SK-N-SH (cell line): ENCODE measurements at regions not wholly inside any gene's neighbourhood (a gene's known extent, or its start where the extent isn't known, plus 50 kb on each side); places are given as distances from the start of the nearest gene placed in this dataset.

Experiments
- CTCF ChIA-PET: fragments of 300-600, 350-600 bp; formaldehyde crosslinking; extraction: SDS; loops from one replicate; lab custom pipeline; 2021; lab: Yijun Ruan, JAX
- POLR2A ChIA-PET: fragments of 350-600 bp; sonication (Branson Sonifier 250); formaldehyde crosslinking; extraction: SDS; loops from one replicate; lab custom pipeline; 2020; ENCODE audit warnings: antibody characterized with exemption, inconsistent platforms; lab: Yijun Ruan, JAX
- DNase-seq: peaks from one replicate; pipeline ENCODE4 v3.0.0; 2012
- H2AFZ ChIP-seq: fragments of 200-600 bp; sonication (generic); 2 replicates; pipeline ENCODE4 v1.8.1; 2016; ENCODE audit warnings: antibody characterized with exemption, mild to moderate bottlenecking, low read depth
- H3F3A ChIP-seq: fragments of 200-600 bp; sonication (generic); replicated peaks from 2 replicates; pipeline ENCODE3; 2016; ENCODE audit warnings: antibody characterized with exemption, mild to moderate bottlenecking; ENCODE audit not compliant: insufficient read depth
- H3K27ac ChIP-seq, 2 experiments: fragments of 200-500 bp in 1 of 2; fragments of 200-600 bp in 1 of 2; sonication (Bioruptor generic) in 1 of 2; sonication (generic), shearing (Covaris generic) in 1 of 2; 2 replicates each; pipeline versions ENCODE4 v1.5.1 to v1.6.1; 2014 to 2016; ENCODE audit warnings: low read depth in 2 of 2, inconsistent platforms in 1 of 2, low read length in 1 of 2, mild to moderate bottlenecking in 1 of 2, mixed read lengths in 1 of 2
- H3K27me3 ChIP-seq: fragments of 200-600 bp; sonication (generic), shearing (Covaris generic); 2 replicates; pipeline ENCODE4 v1.6.1; 2016; ENCODE audit warnings: mixed run types; ENCODE audit not compliant: insufficient read depth
- H3K36me3 ChIP-seq, 2 experiments: fragments of 200-500 bp in 1 of 2; fragments of 200-600 bp in 1 of 2; sonication (Bioruptor generic) in 1 of 2; sonication (generic) in 1 of 2; replicated peaks in 1 of 2; 2 replicates each; pipeline versions ENCODE3 to v1.5.1; 2014 to 2016; ENCODE audit warnings: low read length in 1 of 2, mild to moderate bottlenecking in 1 of 2; ENCODE audit not compliant: insufficient read depth in 2 of 2, control insufficient read depth in 1 of 2
- H3K4me1 ChIP-seq, 2 experiments: fragments of 200-500 bp in 1 of 2; fragments of 200-600 bp in 1 of 2; sonication (Bioruptor generic) in 1 of 2; sonication (generic), shearing (Covaris generic) in 1 of 2; 2 replicates each; pipeline versions ENCODE4 v1.5.1 to v1.6.1; 2014 to 2016; ENCODE audit warnings: low read depth in 1 of 2, low read length in 1 of 2, mixed run types in 1 of 2; ENCODE audit not compliant: insufficient read depth in 2 of 2, control insufficient read depth in 1 of 2
- H3K4me2 ChIP-seq: fragments of 200-600 bp; sonication (generic), shearing (Covaris generic); 2 replicates; pipeline ENCODE4 v1.6.1; 2017; ENCODE audit warnings: mixed run types
- H3K4me3 ChIP-seq, 2 experiments: fragments of 200-500 bp in 1 of 2; fragments of 200-600 bp in 1 of 2; sonication (Bioruptor generic) in 1 of 2; sonication (generic), shearing (Covaris generic) in 1 of 2; 2 replicates each; pipeline versions ENCODE4 v1.5.1 to v1.8.1; 2014 to 2016; ENCODE audit warnings: low read depth in 2 of 2, inconsistent platforms in 1 of 2, low read length in 1 of 2, mild to moderate bottlenecking in 1 of 2, mixed read lengths in 1 of 2, moderate library complexity in 1 of 2
- H3K79me2 ChIP-seq: fragments of 200-600 bp; sonication (generic); 2 replicates; pipeline ENCODE4 v1.8.1; 2017; ENCODE audit warnings: mild to moderate bottlenecking; ENCODE audit not compliant: insufficient read depth
- H3K9ac ChIP-seq: fragments of 200-600 bp; sonication (generic); 2 replicates; pipeline ENCODE4 v1.6.1; 2017; ENCODE audit warnings: mixed run types
- H3K9me2 ChIP-seq: fragments of 200-600 bp; sonication (generic); 2 replicates; pipeline ENCODE4 v1.6.1; 2017; ENCODE audit warnings: mixed run types
- H3K9me3 ChIP-seq: fragments of 200-600 bp; sonication (generic); 2 replicates; pipeline ENCODE4 v1.6.1; 2017; ENCODE audit warnings: mixed run types, mild to moderate bottlenecking, moderate library complexity
- H4K20me1 ChIP-seq: fragments of 200-600 bp; sonication (generic); 2 replicates; pipeline ENCODE4 v1.6.1; 2017; ENCODE audit warnings: mild to moderate bottlenecking, mixed run types; ENCODE audit not compliant: insufficient read depth
- GATA2 ChIP-seq: sonication (generic); formaldehyde crosslinking; IDR thresholded peaks from 2 replicates; pipeline ENCODE4 v1.5.0; 2020; ENCODE audit warnings: mild to moderate bottlenecking, missing genetic modification reagents
- MXI1 ChIP-seq: IDR thresholded peaks from 2 replicates; pipeline ENCODE4 v1.6.1; 2012; ENCODE audit warnings: mild to moderate bottlenecking, low read depth, low read length, improper control_type of control experiment
- NFIC ChIP-seq: IDR thresholded peaks from 2 replicates; pipeline ENCODE4 v1.4.0; 2012; ENCODE audit warnings: borderline replicate concordance
- NRF1 ChIP-seq: IDR thresholded peaks from 2 replicates; pipeline ENCODE4 v1.6.1; 2012; ENCODE audit warnings: low read depth, mild to moderate bottlenecking, low read length
- POLR2AphosphoS5 ChIP-seq: IDR thresholded peaks from 2 replicates; pipeline ENCODE4 v1.6.1; 2012; ENCODE audit warnings: low read depth, low read length
- RXRA ChIP-seq: IDR thresholded peaks from 2 replicates; pipeline ENCODE4 v1.4.0; 2012; ENCODE audit warnings: low read depth, mild to moderate bottlenecking, borderline replicate concordance
- TEAD4 ChIP-seq: IDR thresholded peaks from 2 replicates; pipeline ENCODE4 v1.4.0; 2012; ENCODE audit warnings: mild to moderate bottlenecking, borderline replicate concordance; ENCODE audit not compliant: insufficient read depth
- YY1 ChIP-seq: IDR thresholded peaks from 2 replicates; pipeline ENCODE4 v1.4.0; 2012; ENCODE audit warnings: low read depth, mild to moderate bottlenecking
- WGBS: methylation state at CpG from one replicate; pipeline ENCODE4 v1.1.6; 2017; ENCODE audit warnings: low lambda C conversion rate; 5-methylcytosine and 5-hydroxymethylcytosine counted together
- TF ChIP-seq, protein P1 (sequence below): IDR thresholded peaks from 2 replicates; pipeline ENCODE4 v1.4.0; 2012; ENCODE audit warnings: low read depth, borderline replicate concordance
- TF ChIP-seq, protein P2 (sequence below): fragments of 200-600 bp; sonication (generic); IDR thresholded peaks from 2 replicates; pipeline ENCODE4 v1.6.1; 2017; ENCODE audit warnings: antibody characterized with exemption, mild to moderate bottlenecking, moderate library complexity
- TF ChIP-seq, protein P3 (sequence below): IDR thresholded peaks from 2 replicates; pipeline ENCODE4 v1.6.1; 2012; ENCODE audit warnings: mild to moderate bottlenecking, low read depth, low read length, moderate library complexity

DNA sequence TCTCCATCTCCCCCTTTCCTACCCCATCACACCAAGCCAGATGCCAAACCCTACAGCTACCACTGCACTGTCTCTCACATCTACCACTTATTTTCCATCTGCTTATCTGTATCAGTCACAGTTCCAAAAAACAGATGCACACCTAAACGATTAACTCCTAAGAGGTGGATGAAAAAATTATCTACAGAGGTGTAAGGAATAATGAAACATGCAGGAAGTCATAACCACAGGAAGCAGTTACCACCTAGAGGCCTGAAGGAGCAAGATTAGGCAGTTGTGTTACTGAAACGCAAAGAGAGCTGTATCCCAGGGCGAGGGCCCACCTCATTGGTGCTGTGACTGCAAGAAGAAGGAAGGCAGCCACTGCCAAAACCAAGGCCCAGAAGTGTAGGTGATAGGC is 87.8 kb upstream of the FAM241A start (continued):
- TF ChIP-seq, protein P1, sequence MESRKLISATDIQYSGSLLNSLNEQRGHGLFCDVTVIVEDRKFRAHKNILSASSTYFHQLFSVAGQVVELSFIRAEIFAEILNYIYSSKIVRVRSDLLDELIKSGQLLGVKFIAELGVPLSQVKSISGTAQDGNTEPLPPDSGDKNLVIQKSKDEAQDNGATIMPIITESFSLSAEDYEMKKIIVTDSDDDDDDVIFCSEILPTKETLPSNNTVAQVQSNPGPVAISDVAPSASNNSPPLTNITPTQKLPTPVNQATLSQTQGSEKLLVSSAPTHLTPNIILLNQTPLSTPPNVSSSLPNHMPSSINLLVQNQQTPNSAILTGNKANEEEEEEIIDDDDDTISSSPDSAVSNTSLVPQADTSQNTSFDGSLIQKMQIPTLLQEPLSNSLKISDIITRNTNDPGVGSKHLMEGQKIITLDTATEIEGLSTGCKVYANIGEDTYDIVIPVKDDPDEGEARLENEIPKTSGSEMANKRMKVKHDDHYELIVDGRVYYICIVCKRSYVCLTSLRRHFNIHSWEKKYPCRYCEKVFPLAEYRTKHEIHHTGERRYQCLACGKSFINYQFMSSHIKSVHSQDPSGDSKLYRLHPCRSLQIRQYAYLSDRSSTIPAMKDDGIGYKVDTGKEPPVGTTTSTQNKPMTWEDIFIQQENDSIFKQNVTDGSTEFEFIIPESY: no peak
- TF ChIP-seq RXRA (no peak), POLR2AphosphoS5 (no peak), MXI1 (no peak), NFIC (no peak), TEAD4 (no peak), NRF1 (no peak)
- TF ChIP-seq, protein P2, sequence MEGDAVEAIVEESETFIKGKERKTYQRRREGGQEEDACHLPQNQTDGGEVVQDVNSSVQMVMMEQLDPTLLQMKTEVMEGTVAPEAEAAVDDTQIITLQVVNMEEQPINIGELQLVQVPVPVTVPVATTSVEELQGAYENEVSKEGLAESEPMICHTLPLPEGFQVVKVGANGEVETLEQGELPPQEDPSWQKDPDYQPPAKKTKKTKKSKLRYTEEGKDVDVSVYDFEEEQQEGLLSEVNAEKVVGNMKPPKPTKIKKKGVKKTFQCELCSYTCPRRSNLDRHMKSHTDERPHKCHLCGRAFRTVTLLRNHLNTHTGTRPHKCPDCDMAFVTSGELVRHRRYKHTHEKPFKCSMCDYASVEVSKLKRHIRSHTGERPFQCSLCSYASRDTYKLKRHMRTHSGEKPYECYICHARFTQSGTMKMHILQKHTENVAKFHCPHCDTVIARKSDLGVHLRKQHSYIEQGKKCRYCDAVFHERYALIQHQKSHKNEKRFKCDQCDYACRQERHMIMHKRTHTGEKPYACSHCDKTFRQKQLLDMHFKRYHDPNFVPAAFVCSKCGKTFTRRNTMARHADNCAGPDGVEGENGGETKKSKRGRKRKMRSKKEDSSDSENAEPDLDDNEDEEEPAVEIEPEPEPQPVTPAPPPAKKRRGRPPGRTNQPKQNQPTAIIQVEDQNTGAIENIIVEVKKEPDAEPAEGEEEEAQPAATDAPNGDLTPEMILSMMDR: no peak
- TF ChIP-seq, protein P3, sequence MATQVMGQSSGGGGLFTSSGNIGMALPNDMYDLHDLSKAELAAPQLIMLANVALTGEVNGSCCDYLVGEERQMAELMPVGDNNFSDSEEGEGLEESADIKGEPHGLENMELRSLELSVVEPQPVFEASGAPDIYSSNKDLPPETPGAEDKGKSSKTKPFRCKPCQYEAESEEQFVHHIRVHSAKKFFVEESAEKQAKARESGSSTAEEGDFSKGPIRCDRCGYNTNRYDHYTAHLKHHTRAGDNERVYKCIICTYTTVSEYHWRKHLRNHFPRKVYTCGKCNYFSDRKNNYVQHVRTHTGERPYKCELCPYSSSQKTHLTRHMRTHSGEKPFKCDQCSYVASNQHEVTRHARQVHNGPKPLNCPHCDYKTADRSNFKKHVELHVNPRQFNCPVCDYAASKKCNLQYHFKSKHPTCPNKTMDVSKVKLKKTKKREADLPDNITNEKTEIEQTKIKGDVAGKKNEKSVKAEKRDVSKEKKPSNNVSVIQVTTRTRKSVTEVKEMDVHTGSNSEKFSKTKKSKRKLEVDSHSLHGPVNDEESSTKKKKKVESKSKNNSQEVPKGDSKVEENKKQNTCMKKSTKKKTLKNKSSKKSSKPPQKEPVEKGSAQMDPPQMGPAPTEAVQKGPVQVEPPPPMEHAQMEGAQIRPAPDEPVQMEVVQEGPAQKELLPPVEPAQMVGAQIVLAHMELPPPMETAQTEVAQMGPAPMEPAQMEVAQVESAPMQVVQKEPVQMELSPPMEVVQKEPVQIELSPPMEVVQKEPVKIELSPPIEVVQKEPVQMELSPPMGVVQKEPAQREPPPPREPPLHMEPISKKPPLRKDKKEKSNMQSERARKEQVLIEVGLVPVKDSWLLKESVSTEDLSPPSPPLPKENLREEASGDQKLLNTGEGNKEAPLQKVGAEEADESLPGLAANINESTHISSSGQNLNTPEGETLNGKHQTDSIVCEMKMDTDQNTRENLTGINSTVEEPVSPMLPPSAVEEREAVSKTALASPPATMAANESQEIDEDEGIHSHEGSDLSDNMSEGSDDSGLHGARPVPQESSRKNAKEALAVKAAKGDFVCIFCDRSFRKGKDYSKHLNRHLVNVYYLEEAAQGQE: no peak
- TF ChIP-seq, all 33 proteins: peak for 0

DNA sequence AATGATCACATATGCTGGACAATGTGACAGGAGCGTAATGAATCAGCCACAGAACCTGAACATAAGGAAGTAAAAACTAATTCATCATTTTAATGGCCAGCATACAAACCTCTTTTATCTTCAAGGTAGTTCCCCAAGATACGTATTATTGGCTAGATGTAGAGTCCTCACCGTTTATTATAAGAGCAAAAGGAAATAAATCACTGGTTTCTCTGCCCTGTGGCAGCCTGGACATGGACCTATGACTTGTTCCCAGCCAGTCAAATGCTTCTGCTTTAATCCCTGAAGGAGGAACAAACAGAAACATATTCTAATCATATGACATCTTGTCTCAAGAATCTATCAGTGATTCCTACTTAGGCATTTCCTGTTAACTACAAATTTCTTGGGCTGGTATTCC is 86.8 kb upstream of the FAM241A start:
- WGBS: 18% methylated on average over 3 of the region's 3 CpGs
- Histone ChIP-seq H3K4me1 (no peaks in the 10 kb centered on the region; a peak in 1 of 4 replicates), H3K4me3 (no peak overlapping the region), H3K27ac (no peak overlapping the region), H3K4me2 (no peak overlapping the region), H2AFZ (no peak overlapping the region), H3K79me2 (no peaks in the 10 kb centered on the region), H3K9ac (no peak overlapping the region), H3K9me3 (no peaks in the 10 kb centered on the region), H4K20me1 (no peaks in the 10 kb centered on the region), H3F3A (no peaks in the 10 kb centered on the region), H3K9me2 (no peaks in the 10 kb centered on the region), H3K36me3 (no peaks in the 10 kb centered on the region), H3K27me3 (peaks cover 7% of the 10 kb centered on the region; the same call in 1 of the 2 replicates)
- no peak for TF ChIP-seq GATA2 (CRISPR knock-in tag)
- no peak for TF ChIP-seq YY1
- TF ChIP-seq POLR2AphosphoS5: no peak
- TF ChIP-seq NRF1: no peak
- TF ChIP-seq, protein P1: no peak
- DNase-seq: no peak
- POLR2A ChIA-PET: no interaction called here
- CTCF ChIA-PET: no interaction called here
